K562 (cell line): ENCODE measurements at regions not wholly inside any gene's neighbourhood (a gene's known extent, or its start where the extent isn't known, plus 50 kb on each side); places are given as distances from the start of the nearest gene placed in this dataset.

Experiments used
- FOSL1 ChIP-seq: fragments of 200-800 bp; sonication (Bioruptor generic); conservative IDR thresholded peaks from 2 replicates; pipeline ENCODE4 v1.6.1; 2016; ENCODE audit warnings: missing genetic modification characterization, missing compliant biosample characterization
- GATA2 ChIP-seq: sonication (generic); formaldehyde crosslinking; IDR thresholded peaks from 2 replicates; pipeline ENCODE4 v1.4.0; 2020; ENCODE audit warnings: mild to moderate bottlenecking, missing genetic modification reagents

DNA sequence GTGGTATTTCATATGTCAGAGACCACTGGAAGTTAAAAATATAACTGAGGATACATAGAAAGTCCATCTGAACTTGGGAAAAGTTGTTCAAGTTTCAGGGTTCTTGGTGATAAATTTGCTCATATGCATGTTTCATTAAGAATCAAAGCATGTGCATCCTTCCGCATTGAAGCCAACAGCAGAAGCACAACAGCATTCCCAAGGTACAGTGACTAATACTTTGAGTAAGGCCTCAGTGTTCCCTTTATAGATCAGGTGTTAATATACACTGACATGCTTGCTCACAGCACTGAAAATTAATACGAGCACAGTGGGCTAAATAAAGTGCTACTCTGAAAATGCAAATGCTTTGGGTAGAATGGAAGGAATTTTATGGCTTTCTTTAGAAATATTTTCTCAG is 691.1 kb downstream of the METTL15 start:
- no peak for TF ChIP-seq GATA2 (CRISPR knock-in tag)
- TF ChIP-seq FOSL1 (tag), result no peak
